ENCODE measurements at regions not wholly inside any gene's neighbourhood (a gene's known extent, or its start where the extent isn't known, plus 50 kb on each side); places are given as distances from the start of the nearest gene placed in this dataset.

GRCh38 chr13:109436841-109437240 is 349.5 kb downstream of the IRS2 start:
- no peaks in the 10 kb centered on the region for H3K27me3 ChIP-seq
- H3K4me3 ChIP-seq, result no peak overlapping the region
- DNase-seq (ENCODE audit: low spot score), result no peak
- H3K27ac ChIP-seq, result no peak overlapping the region
- TF ChIP-seq CTCF (IDR thresholded peaks at IDR 0.05), result no peak
- no peaks in the 10 kb centered on the region for H3K9me3 ChIP-seq
- no peaks in the 10 kb centered on the region for H3K36me3 ChIP-seq
- H3K4me1 ChIP-seq, result no peaks in the 10 kb centered on the region

GRCh38 chr13:109436055-109436622 is 350.2 kb downstream of the IRS2 start:
- DNase-seq (ENCODE audit: low spot score), result no peak
- no peaks in the 10 kb centered on the region for H3K27me3 ChIP-seq
- H3K27ac ChIP-seq, result no peak overlapping the region
- no peaks in the 10 kb centered on the region for H3K36me3 ChIP-seq
- H3K9me3 ChIP-seq, result no peaks in the 10 kb centered on the region
- no peak for TF ChIP-seq CTCF (IDR thresholded peaks at IDR 0.05)
- no peak overlapping the region for H3K4me3 ChIP-seq
- H3K4me1 ChIP-seq, result no peaks in the 10 kb centered on the region

GRCh38 chr13:109431217-109431616 is 355.2 kb downstream of the IRS2 start:
- Histone ChIP-seq H3K27me3 (no peaks in the 10 kb centered on the region), H3K36me3 (no peaks in the 10 kb centered on the region), H3K4me3 (no peak overlapping the region), H3K4me1 (no peaks in the 10 kb centered on the region), H3K9me3 (no peaks in the 10 kb centered on the region), H3K27ac (no peak overlapping the region)
- DNase-seq (ENCODE audit: low spot score), result no peak
- no peak for TF ChIP-seq CTCF (IDR thresholded peaks at IDR 0.05)

- Histone ChIP-seq H3K4me3 (no peak overlapping the region), H3K9me3 (no peaks in the 10 kb centered on the region), H3K27ac (no peak overlapping the region), H3K4me1 (no peaks in the 10 kb centered on the region), H3K36me3 (no peaks in the 10 kb centered on the region), H3K27me3 (no peaks in the 10 kb centered on the region)
- no peak for TF ChIP-seq CTCF (IDR thresholded peaks at IDR 0.05)
- DNase-seq (ENCODE audit: low spot score), result no peak
These were observed 358.2 kb downstream of the IRS2 start for GRCh38 chr13:109428146-109428545.

GRCh38 chr13:109427695-109428094 is 358.7 kb downstream of the IRS2 start:
- Histone ChIP-seq H3K4me3 (no peak overlapping the region), H3K36me3 (no peaks in the 10 kb centered on the region), H3K27ac (no peak overlapping the region), H3K4me1 (no peaks in the 10 kb centered on the region), H3K27me3 (no peaks in the 10 kb centered on the region), H3K9me3 (no peaks in the 10 kb centered on the region)
- TF ChIP-seq CTCF (IDR thresholded peaks at IDR 0.05), result no peak
- no peak for DNase-seq (ENCODE audit: low spot score)

GRCh38 chr13:109427148-109427547 is 359.2 kb downstream of the IRS2 start:
- Histone ChIP-seq H3K27ac (no peak overlapping the region), H3K36me3 (no peaks in the 10 kb centered on the region), H3K27me3 (no peaks in the 10 kb centered on the region), H3K4me1 (no peaks in the 10 kb centered on the region), H3K4me3 (no peak overlapping the region), H3K9me3 (no peaks in the 10 kb centered on the region)
- DNase-seq (ENCODE audit: low spot score), result no peak
- no peak for TF ChIP-seq CTCF (IDR thresholded peaks at IDR 0.05)
